GM23248 (cell line): ENCODE measurements at regions not wholly inside any gene's neighbourhood (a gene's known extent, or its start where the extent isn't known, plus 50 kb on each side); places are given as distances from the start of the nearest gene placed in this dataset.

Experiments
- EZH2 ChIP-seq: fragments of 200-600 bp; sonication (generic); IDR thresholded peaks from 2 replicates; pipeline ENCODE4 v1.6.1; 2018; ENCODE audit warnings: antibody characterized with exemption, mild to moderate bottlenecking; ENCODE audit not compliant: insufficient read depth, poor library complexity, severe bottlenecking
- EZH2phosphoT487 ChIP-seq: fragments of 200-600 bp; sonication (generic); IDR thresholded peaks from 2 replicates; pipeline ENCODE4 v1.6.1; 2018; ENCODE audit warnings: antibody characterized with exemption, moderate library complexity, mild to moderate bottlenecking, low read depth; ENCODE audit not compliant: insufficient read depth

- TF ChIP-seq EZH2 (no peak), EZH2phosphoT487 (no peak)
Observed at GRCh38 chr5:8012131-8012977, 143.4 kb downstream of the MTRR start.
